ENCODE measurements at regions not wholly inside any gene's neighbourhood (a gene's known extent, or its start where the extent isn't known, plus 50 kb on each side); places are given as distances from the start of the nearest gene placed in this dataset.

DNA sequence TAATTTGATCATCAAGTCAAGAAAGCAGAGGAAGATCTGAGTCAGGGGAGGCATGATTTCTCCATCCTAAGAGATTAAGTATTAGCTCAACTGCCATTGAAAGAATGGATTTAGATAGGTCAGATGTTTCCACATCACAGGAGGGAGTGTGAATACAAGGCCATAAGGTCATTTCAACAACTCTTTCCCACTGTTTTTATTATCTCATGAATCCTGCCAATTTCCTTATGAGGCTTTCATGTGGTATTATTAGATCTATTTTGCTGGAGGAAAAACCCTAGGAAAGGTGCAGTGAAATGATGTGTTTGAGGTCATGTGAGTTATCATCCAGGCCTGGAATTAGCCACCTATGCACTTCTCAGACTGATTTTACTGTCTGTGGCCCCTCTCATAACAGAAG, 269.0 kb downstream of the NOVA1 start:
- dilution Hi-C loops (cut with MboI; ENCODE audit: extremely low pct_ligation_motif_present, low sequenced_read_pairs) = no loop called here
- Histone ChIP-seq H3K4me2 (ENCODE audit: insufficient read depth, low read length) (no peak overlapping the region), H2AFZ (ENCODE audit: low read depth, low read length) (no peak overlapping the region), H3K36me3 (ENCODE audit: control insufficient read depth in 2 of 2, extremely low read depth in 1 of 2, insufficient read depth in 2 of 2, low read length in 2 of 2) (no peaks in the 10 kb centered on the region), H4K20me1 (replicated peaks; ENCODE audit: control insufficient read depth, extremely low read depth, insufficient read depth, low read length) (no peaks in the 10 kb centered on the region), H3K9me1 (replicated peaks; ENCODE audit: control insufficient read depth, extremely low read depth, insufficient read depth, low read length) (no peaks in the 10 kb centered on the region), H3K4me3 (replicated peaks in 1 of 3; ENCODE audit: insufficient read depth in 1 of 3, low read depth in 1 of 3, low read length in 3 of 3) (no peak overlapping the region), H3K27me3 (ENCODE audit: control insufficient read depth in 2 of 2, insufficient read depth in 2 of 2, low read length in 2 of 2) (peaks cover 0 to 2% of the 10 kb centered on the region in 2 experiments), H3K27ac (ENCODE audit: insufficient read depth, low read depth, low read length) (no peak overlapping the region), H3K79me2 (ENCODE audit: control insufficient read depth, insufficient read depth, low read length) (no peaks in the 10 kb centered on the region), H3K9me3 (replicated peaks; ENCODE audit: control insufficient read depth, insufficient read depth, low read length) (no peaks in the 10 kb centered on the region), H3K4me1 (ENCODE audit: control insufficient read depth, extremely low read depth, insufficient read depth, low read length) (no peaks in the 10 kb centered on the region), H3K9ac (replicated peaks; ENCODE audit: extremely low read depth, insufficient read depth, low read length) (no peak overlapping the region)
- TF ChIP-seq EZH2 (IDR thresholded peaks at IDR 0.05; ENCODE audit: borderline replicate concordance, low read depth, low read length, severe bottlenecking) = no peak
- TF ChIP-seq GATA2 (IDR thresholded peaks at IDR 0.05; ENCODE audit: insufficient read depth, insufficient read length, low read depth, low read length) = no peak
- no peak for TF ChIP-seq POLR2AphosphoS5 (IDR thresholded peaks at IDR 0.05; ENCODE audit: insufficient read depth, low read depth, low read length)
- TF ChIP-seq FOS (IDR thresholded peaks at IDR 0.05; ENCODE audit: borderline replicate concordance, insufficient read depth, low read length) = no peak
- TF ChIP-seq, protein P1, sequence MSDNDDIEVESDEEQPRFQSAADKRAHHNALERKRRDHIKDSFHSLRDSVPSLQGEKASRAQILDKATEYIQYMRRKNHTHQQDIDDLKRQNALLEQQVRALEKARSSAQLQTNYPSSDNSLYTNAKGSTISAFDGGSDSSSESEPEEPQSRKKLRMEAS (IDR thresholded peaks at IDR 0.05; ENCODE audit: insufficient read depth, insufficient read length) = no peak
- no peak for TF ChIP-seq MYC (IDR thresholded peaks at IDR 0.05; ENCODE audit: low read depth, low read length)
- TF ChIP-seq POLR2A (IDR thresholded peaks at IDR 0.05; ENCODE audit: low read depth, low read length) = no peak
- TF ChIP-seq, protein P2, sequence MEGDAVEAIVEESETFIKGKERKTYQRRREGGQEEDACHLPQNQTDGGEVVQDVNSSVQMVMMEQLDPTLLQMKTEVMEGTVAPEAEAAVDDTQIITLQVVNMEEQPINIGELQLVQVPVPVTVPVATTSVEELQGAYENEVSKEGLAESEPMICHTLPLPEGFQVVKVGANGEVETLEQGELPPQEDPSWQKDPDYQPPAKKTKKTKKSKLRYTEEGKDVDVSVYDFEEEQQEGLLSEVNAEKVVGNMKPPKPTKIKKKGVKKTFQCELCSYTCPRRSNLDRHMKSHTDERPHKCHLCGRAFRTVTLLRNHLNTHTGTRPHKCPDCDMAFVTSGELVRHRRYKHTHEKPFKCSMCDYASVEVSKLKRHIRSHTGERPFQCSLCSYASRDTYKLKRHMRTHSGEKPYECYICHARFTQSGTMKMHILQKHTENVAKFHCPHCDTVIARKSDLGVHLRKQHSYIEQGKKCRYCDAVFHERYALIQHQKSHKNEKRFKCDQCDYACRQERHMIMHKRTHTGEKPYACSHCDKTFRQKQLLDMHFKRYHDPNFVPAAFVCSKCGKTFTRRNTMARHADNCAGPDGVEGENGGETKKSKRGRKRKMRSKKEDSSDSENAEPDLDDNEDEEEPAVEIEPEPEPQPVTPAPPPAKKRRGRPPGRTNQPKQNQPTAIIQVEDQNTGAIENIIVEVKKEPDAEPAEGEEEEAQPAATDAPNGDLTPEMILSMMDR (IDR thresholded peaks at IDR 0.05; ENCODE audit: extremely low read depth in 1 of 2, insufficient read depth in 1 of 2, low read depth in 1 of 2, low read length in 2 of 2) = no peak
- TF ChIP-seq JUN (IDR thresholded peaks at IDR 0.05; ENCODE audit: borderline replicate concordance, insufficient read depth, insufficient read length, low read depth) = no peak
- FAIRE-seq (no peak), DNase-seq (ENCODE audit: low read depth, low spot score) (no peak)
- intact Hi-C loops (cut with micrococcal nuclease) = no loop called here
- no TSS peak for BruUV-seq (replicated peaks)
- ChIA-PET CTCF (no interaction called here), POLR2A (no interaction called here)
